T-helper 2 cell treated with Interferon-gamma antibody and Interleukin-4, amounts not matched to agents 5 μg/mL and 100 μg/mL, for 36 hours (primary cell): ENCODE measurements at regions not wholly inside any gene's neighbourhood (a gene's known extent, or its start where the extent isn't known, plus 50 kb on each side); places are given as distances from the start of the nearest gene placed in this dataset.

Source experiments
- DNase-seq: peaks from one replicate; pipeline ENCODE4 v3.0.0; 2021; ENCODE audit warnings: low spot score
- H3K27ac Mint-ChIP-seq: one replicate; pipeline ENCODE4 v1.8.0; 2021; ENCODE audit warnings: mild to moderate bottlenecking, mixed read lengths
- H3K27me3 Mint-ChIP-seq: one replicate; pipeline ENCODE4 v1.8.0; 2021; ENCODE audit warnings: low read depth, mixed read lengths
- H3K36me3 Mint-ChIP-seq: one replicate; pipeline ENCODE4 v1.8.0; 2021; ENCODE audit warnings: low read depth, mixed read lengths
- H3K4me1 Mint-ChIP-seq: one replicate; pipeline ENCODE4 v1.8.0; 2021; ENCODE audit warnings: low read depth, mixed read lengths
- H3K4me3 Mint-ChIP-seq: one replicate; pipeline ENCODE4 v1.8.0; 2022; ENCODE audit warnings: mild to moderate bottlenecking, moderate library complexity, mixed read lengths
- H3K9me3 Mint-ChIP-seq: one replicate; pipeline ENCODE4 v1.8.0; 2021; ENCODE audit warnings: mixed read lengths

GRCh38 chr5:68766952-68767464 lies 326.8 kb upstream of the SLC30A5 start:
- H3K27me3 Mint-ChIP-seq, result peaks cover 9% of the 10 kb centered on the region
- no peak overlapping the region for H3K27ac Mint-ChIP-seq
- no peaks in the 10 kb centered on the region for H3K4me1 Mint-ChIP-seq
- no peak overlapping the region for H3K4me3 Mint-ChIP-seq
- no peaks in the 10 kb centered on the region for H3K36me3 Mint-ChIP-seq
- no peak for DNase-seq
- no peaks in the 10 kb centered on the region for H3K9me3 Mint-ChIP-seq

GRCh38 chr5:68770551-68770950 lies 323.3 kb upstream of the SLC30A5 start:
- Mint-ChIP-seq H3K4me1 (no peaks in the 10 kb centered on the region), H3K4me3 (no peak overlapping the region), H3K9me3 (peaks cover 6% of the 10 kb centered on the region), H3K36me3 (no peaks in the 10 kb centered on the region), H3K27me3 (peaks cover 4% of the 10 kb centered on the region), H3K27ac (no peak overlapping the region)
- DNase-seq, result no peak

- peaks cover 6% of the 10 kb centered on the region for H3K9me3 Mint-ChIP-seq
- no peak for DNase-seq
- H3K36me3 Mint-ChIP-seq, result no peaks in the 10 kb centered on the region
- H3K27ac Mint-ChIP-seq, result no peak overlapping the region
- H3K4me1 Mint-ChIP-seq, result no peaks in the 10 kb centered on the region
- no peak overlapping the region for H3K4me3 Mint-ChIP-seq
- H3K27me3 Mint-ChIP-seq, result peaks cover 4% of the 10 kb centered on the region
Observed at GRCh38 chr5:68771221-68771620, 322.6 kb upstream of the SLC30A5 start.

GRCh38 chr5:68771732-68772131 lies 322.1 kb upstream of the SLC30A5 start:
- Mint-ChIP-seq H3K9me3 (peaks cover 6% of the 10 kb centered on the region), H3K27me3 (peaks cover 4% of the 10 kb centered on the region), H3K4me1 (no peaks in the 10 kb centered on the region), H3K27ac (no peak overlapping the region), H3K4me3 (no peak overlapping the region), H3K36me3 (no peaks in the 10 kb centered on the region)
- no peak for DNase-seq

- Mint-ChIP-seq H3K27me3 (peaks cover 2% of the 10 kb centered on the region), H3K4me1 (no peaks in the 10 kb centered on the region), H3K9me3 (peaks cover 6% of the 10 kb centered on the region), H3K4me3 (no peak overlapping the region), H3K27ac (no peak overlapping the region), H3K36me3 (no peaks in the 10 kb centered on the region)
- DNase-seq, result no peak
Observed at GRCh38 chr5:68776381-68776780, 317.4 kb upstream of the SLC30A5 start.

GRCh38 chr5:68777135-68777534 lies 316.7 kb upstream of the SLC30A5 start:
- Mint-ChIP-seq H3K27me3 (peaks cover 2% of the 10 kb centered on the region), H3K9me3 (peaks cover 6% of the 10 kb centered on the region), H3K4me3 (no peak overlapping the region), H3K36me3 (no peaks in the 10 kb centered on the region), H3K27ac (no peak overlapping the region), H3K4me1 (no peaks in the 10 kb centered on the region)
- DNase-seq, result no peak

GRCh38 chr5:68778484-68778883 lies 315.3 kb upstream of the SLC30A5 start:
- Mint-ChIP-seq H3K27me3 (peaks cover 5% of the 10 kb centered on the region), H3K4me3 (no peak overlapping the region), H3K9me3 (peaks cover 10% of the 10 kb centered on the region), H3K27ac (no peak overlapping the region), H3K4me1 (no peaks in the 10 kb centered on the region), H3K36me3 (no peaks in the 10 kb centered on the region)
- DNase-seq, result no peak

- Mint-ChIP-seq H3K9me3 (peaks cover 7% of the 10 kb centered on the region), H3K4me1 (no peaks in the 10 kb centered on the region), H3K36me3 (no peaks in the 10 kb centered on the region), H3K27ac (no peak overlapping the region), H3K27me3 (peaks cover 5% of the 10 kb centered on the region), H3K4me3 (no peak overlapping the region)
- DNase-seq, result no peak
Observed at GRCh38 chr5:68780299-68780955, 313.4 kb upstream of the SLC30A5 start.

GRCh38 chr5:68793074-68793473 lies 300.7 kb upstream of the SLC30A5 start:
- peaks cover 23% of the 10 kb centered on the region for H3K27me3 Mint-ChIP-seq
- no peaks in the 10 kb centered on the region for H3K36me3 Mint-ChIP-seq
- no peak overlapping the region for H3K4me3 Mint-ChIP-seq
- no peaks in the 10 kb centered on the region for H3K4me1 Mint-ChIP-seq
- DNase-seq, result no peak
- H3K27ac Mint-ChIP-seq, result no peak overlapping the region
- H3K9me3 Mint-ChIP-seq, result no peaks in the 10 kb centered on the region

- no peak overlapping the region for H3K27ac Mint-ChIP-seq
- H3K4me3 Mint-ChIP-seq, result no peak overlapping the region
- H3K4me1 Mint-ChIP-seq, result no peaks in the 10 kb centered on the region
- H3K27me3 Mint-ChIP-seq, result peaks cover 22% of the 10 kb centered on the region
- DNase-seq, result no peak
- no peaks in the 10 kb centered on the region for H3K9me3 Mint-ChIP-seq
- H3K36me3 Mint-ChIP-seq, result no peaks in the 10 kb centered on the region
Observed at GRCh38 chr5:68793993-68794392, 299.8 kb upstream of the SLC30A5 start.

GRCh38 chr5:68795190-68795589 lies 298.6 kb upstream of the SLC30A5 start:
- Mint-ChIP-seq H3K9me3 (no peaks in the 10 kb centered on the region), H3K27ac (no peak overlapping the region), H3K36me3 (no peaks in the 10 kb centered on the region), H3K27me3 (peaks cover 15% of the 10 kb centered on the region), H3K4me1 (no peaks in the 10 kb centered on the region), H3K4me3 (no peak overlapping the region)
- no peak for DNase-seq

- no peaks in the 10 kb centered on the region for H3K9me3 Mint-ChIP-seq
- H3K27me3 Mint-ChIP-seq, result peaks cover 12% of the 10 kb centered on the region
- no peak for DNase-seq
- H3K27ac Mint-ChIP-seq, result no peak overlapping the region
- H3K4me1 Mint-ChIP-seq, result no peaks in the 10 kb centered on the region
- H3K36me3 Mint-ChIP-seq, result no peaks in the 10 kb centered on the region
- H3K4me3 Mint-ChIP-seq, result no peak overlapping the region
Observed at GRCh38 chr5:68798877-68799843, 294.7 kb upstream of the SLC30A5 start.

- Mint-ChIP-seq H3K27me3 (peaks cover 11% of the 10 kb centered on the region), H3K4me3 (no peak overlapping the region), H3K9me3 (peaks cover 5% of the 10 kb centered on the region), H3K27ac (no peak overlapping the region), H3K4me1 (no peaks in the 10 kb centered on the region), H3K36me3 (no peaks in the 10 kb centered on the region)
- no peak for DNase-seq
Observed at GRCh38 chr5:68802430-68802829, 291.4 kb upstream of the SLC30A5 start.

- Mint-ChIP-seq H3K27ac (no peak overlapping the region), H3K36me3 (no peaks in the 10 kb centered on the region), H3K4me1 (no peaks in the 10 kb centered on the region), H3K4me3 (no peak overlapping the region), H3K9me3 (peaks cover 5% of the 10 kb centered on the region), H3K27me3 (peaks cover 11% of the 10 kb centered on the region)
- DNase-seq, result no peak
Observed at GRCh38 chr5:68803881-68804319, 289.9 kb upstream of the SLC30A5 start.
